WI38 (cell line): ENCODE measurements at regions not wholly inside any gene's neighbourhood (a gene's known extent, or its start where the extent isn't known, plus 50 kb on each side); places are given as distances from the start of the nearest gene placed in this dataset.
"Not testable (repeated sequence)": the region's sequence is repeated elsewhere in the genome, so short reads cannot be mapped to it uniquely, and the experiment has no call there.

ENCODE experiments used
- H3K4me3 ChIP-seq: 2 replicates; pipeline ENCODE4 v1.5.1; 2011; ENCODE audit warnings: low read depth, mild to moderate bottlenecking, control low read depth, low read length
- TF ChIP-seq, protein P1 (sequence below): IDR thresholded peaks from 2 replicates; pipeline ENCODE4 v1.5.1; 2012; ENCODE audit warnings: low read depth, mild to moderate bottlenecking, control low read depth, low read length

DNA sequence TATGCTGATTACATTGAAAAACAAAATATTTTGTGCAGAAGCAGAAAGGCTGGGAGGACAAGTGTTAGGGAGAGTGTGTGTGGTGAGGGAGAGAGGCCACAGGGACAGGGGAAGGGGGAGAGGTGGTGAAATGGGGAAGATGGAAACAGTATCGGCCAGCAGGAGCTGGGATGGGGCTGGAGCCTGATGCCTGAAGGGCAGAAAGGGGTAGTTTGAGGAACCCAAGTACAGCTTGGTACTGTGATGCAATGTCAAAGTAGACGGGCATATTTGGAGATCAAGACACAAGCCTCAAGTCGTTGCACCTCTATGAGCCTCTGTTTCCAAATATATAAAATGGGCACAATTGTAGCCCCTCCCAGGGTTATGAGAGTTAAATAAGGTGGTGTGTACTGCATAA, 152.1 kb downstream of the LPIN1 start:
- H3K4me3 ChIP-seq: no peak overlapping the region
- TF ChIP-seq, protein P1, sequence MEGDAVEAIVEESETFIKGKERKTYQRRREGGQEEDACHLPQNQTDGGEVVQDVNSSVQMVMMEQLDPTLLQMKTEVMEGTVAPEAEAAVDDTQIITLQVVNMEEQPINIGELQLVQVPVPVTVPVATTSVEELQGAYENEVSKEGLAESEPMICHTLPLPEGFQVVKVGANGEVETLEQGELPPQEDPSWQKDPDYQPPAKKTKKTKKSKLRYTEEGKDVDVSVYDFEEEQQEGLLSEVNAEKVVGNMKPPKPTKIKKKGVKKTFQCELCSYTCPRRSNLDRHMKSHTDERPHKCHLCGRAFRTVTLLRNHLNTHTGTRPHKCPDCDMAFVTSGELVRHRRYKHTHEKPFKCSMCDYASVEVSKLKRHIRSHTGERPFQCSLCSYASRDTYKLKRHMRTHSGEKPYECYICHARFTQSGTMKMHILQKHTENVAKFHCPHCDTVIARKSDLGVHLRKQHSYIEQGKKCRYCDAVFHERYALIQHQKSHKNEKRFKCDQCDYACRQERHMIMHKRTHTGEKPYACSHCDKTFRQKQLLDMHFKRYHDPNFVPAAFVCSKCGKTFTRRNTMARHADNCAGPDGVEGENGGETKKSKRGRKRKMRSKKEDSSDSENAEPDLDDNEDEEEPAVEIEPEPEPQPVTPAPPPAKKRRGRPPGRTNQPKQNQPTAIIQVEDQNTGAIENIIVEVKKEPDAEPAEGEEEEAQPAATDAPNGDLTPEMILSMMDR: no peak

- TF ChIP-seq, protein P1: no peak
- H3K4me3 ChIP-seq: no peak overlapping the region
Measured at GRCh38 chr2:11899264-11899818, 152.9 kb downstream of the LPIN1 start.

DNA sequence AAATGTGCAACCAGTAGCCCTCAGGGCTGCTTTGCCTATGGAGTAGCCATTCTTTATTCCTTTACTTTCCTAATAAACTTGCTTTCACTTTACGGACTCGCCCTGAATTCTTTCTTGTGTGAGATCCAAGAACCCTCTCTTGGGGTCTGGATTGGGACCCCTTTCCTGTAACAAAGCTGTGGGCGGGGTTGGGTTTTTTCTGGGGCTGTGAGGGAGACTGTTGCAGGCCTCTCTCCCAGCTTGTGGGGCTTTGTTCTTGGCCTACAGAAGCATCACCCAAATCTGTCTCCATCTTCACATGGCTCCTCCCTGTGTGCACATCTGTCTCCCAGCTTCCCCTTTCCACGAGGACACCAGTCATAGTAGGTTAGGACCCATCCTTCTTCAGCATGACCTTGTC, 154.5 kb downstream of the LPIN1 start:
- not testable (repeated sequence) for H3K4me3 ChIP-seq

DNA sequence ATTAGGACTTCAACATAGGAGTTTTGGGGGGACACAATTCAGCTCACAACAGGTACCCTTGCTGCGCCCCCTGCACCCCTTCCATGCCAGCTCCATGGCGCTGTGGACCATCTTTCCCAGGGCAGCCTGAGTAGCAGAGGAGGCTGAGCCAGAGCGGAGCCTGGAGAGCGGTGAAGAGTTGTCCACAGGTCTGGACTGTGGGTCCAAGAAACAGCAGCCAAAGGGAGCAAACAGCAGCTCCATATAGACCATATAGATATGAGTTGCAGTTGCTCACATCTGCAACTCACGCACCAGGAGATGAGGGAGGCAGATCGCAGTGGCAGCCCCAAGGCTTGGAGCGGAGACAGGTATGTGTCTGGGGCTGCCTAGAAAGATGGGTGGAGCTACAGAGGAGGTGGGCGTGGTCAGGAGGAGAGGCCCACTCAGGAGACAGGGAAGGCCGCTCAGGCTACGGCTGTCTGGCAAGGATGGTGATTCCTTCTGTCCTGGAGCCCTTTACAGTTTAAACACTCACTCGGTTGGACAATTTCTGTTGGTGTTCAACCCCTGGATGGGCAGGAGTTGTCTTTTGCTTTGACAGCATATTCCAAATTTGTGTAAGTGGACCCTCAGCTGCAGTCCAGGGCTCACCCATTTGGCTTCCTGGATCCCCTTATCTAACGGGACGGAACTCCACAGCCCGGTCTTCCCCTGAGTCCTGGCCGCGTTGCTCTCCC, 155.1 kb downstream of the LPIN1 start:
- TF ChIP-seq, protein P1: no peak
- H3K4me3 ChIP-seq: no peak overlapping the region

DNA sequence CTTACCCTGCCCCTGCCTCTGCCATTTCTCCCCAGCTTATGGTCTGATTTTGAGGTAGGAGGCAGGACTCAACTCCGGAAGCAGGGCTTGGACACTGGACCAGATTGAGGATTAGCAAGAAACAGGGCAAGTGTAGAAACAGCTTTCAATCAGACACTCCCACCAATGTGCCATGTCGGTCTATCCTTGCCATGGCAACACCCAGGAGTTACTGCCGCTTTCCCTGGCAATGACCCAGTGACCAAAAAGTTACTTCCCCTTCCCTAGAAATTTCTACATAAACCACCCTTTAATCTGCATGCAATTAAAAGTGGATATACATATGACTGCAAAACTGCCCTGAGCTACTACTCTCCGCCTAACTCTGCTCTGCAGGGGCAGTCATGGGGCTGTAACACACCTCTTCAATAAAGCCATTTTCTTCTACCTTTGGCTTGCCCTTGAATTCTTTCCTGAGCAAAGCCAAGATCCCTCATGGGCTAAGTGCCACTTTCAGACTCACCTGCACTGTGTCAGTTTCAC, 156.7 kb downstream of the LPIN1 start:
- TF ChIP-seq, protein P1: no peak
- no peak overlapping the region for H3K4me3 ChIP-seq

DNA sequence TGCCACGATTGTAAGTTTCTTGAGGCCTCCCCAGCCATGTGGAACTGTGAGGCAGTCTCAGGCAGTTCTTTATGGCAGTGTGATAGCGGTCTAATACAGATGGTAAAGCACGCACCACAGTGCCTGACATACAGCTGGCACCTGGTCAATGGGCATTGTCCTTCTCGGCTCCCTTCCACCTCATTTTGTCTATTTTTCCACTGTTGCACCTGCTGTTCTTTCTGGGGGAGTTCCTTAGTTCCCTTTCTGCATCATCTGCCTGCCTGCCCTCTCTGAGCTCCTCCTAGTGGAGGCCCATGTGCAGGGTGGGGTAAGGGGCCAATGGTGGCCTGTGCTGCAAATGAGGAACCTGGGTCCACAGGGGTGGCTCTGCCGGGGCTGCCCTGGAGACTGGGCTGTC, 157.6 kb downstream of the LPIN1 start:
- H3K4me3 ChIP-seq: no peak overlapping the region

DNA sequence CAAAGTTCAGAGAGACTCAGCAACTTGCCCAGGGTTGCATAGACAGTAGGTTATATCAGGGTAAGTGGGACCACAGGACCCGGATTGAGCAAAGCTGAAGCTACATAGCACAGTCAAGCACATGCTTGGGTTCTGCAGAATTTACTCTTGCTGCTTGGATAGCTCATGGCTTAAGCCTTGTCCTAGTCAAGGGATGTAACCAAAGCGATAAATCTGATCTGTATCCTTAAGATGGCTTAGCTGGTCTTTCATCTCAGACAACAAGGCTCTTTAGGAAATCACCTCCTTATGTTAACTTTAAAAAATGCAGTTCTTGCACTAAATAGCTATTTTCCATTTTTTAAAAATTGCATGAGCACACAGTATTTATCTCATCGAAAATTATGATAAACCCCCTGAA, 158.5 kb downstream of the LPIN1 start:
- H3K4me3 ChIP-seq: no peak overlapping the region

More for the DNA sequence above, 157.6 kb downstream of the LPIN1 start:
- TF ChIP-seq, protein P1: no peak

More for the DNA sequence above, 158.5 kb downstream of the LPIN1 start:
- TF ChIP-seq, protein P1: no peak
